Stimulated activated naive CD4-positive, alpha-beta T cell treated with Interleukin-2 at 50 U/mL for 16 hours (primary cell): ENCODE measurements at regions not wholly inside any gene's neighbourhood (a gene's known extent, or its start where the extent isn't known, plus 50 kb on each side); places are given as distances from the start of the nearest gene placed in this dataset.

ENCODE experiments used
- DNase-seq: peaks from one replicate; lab custom pipeline; 2025; lab: John Stamatoyannopoulos, UW

DNA sequence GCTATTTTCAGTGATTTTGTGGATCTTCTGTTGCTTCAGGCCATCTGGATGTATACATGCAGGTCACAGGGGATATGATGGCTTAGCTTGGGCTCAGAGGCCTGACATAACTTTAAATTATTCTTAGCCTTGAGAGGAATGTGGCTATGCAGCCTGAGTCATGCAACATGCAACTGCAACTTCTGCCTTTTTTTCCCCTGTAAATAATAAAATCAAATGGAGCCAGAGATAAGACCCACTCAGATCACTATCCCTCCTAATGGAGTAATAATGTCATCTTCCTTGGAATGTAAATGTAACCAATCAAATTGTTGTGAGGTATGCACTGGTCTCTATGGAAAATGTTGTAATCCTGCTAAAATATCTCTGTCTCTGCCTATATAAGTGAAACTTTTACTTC is 54.9 kb downstream of the MAGEB17 start:
- DNase-seq: no peak

DNA sequence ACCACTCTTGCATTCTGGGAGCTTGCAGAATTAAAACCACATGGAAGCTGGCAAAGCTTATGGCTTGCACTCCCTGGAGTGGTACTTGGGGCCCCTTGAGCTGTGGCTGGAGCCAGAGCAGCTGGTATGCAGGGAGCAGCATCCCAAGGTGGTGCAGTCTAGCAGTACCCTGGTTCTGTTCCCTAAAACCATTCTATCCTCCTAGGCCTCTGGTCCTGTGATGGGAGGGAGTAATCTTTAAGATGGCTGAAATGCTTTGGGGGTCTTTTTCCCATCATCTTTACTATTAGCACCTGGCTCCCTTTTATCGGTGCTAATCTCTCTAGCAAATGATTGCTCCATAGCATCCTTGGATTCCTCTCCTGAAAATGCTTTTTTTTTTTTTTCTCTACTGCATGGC is 56.1 kb downstream of the MAGEB17 start:
- DNase-seq: no peak

DNA sequence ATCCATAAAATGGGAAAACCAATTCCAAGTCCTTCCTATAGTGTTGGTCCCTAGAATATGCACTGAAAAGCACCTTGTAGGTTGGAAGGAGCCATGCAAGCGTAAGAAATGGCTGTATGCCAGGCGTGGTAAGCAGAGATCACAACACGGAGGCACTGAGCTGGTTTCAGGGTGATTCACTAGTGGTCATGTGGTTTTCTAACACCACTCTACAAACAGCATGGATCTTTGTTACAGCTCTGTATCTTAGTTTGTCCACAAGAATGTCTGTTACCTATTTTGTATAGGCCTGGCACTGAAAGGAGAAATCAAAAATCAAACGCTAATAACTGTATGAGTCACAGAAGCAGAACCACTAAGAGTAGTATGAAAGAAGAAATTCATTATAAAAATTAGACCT is 71.9 kb downstream of the MAGEB17 start:
- no peak for DNase-seq

DNA sequence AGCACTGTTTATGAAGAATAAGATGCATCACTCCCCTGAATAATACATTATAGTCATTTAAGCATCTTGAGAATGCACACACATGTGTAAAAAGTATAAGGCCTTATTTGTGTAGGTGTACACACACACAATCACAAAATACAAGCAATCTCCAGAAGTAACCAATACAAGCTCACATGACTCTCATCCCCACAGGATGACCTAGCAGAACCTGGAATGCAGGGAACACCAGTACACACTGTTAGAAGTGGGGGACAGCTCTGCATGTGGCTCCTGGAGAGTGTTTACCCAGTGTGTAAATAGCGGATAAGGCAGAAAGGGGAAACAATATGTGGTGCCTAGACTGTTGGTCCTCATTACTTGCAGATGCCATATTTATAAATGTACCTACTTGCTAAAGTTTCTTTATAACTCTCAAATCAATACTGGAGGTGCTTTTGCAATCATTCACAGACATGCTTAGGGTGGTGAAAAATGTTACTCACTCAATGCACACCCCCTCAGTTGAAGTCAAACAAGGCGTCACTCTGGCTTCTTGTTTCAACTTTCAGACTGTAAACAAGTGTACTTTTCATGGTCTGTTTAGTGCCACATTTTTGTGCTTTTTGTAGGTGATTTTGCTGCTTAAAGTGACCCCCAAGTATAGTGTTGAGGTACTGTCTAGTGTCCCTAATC is 73.1 kb downstream of the MAGEB17 start:
- DNase-seq: no peak

DNA sequence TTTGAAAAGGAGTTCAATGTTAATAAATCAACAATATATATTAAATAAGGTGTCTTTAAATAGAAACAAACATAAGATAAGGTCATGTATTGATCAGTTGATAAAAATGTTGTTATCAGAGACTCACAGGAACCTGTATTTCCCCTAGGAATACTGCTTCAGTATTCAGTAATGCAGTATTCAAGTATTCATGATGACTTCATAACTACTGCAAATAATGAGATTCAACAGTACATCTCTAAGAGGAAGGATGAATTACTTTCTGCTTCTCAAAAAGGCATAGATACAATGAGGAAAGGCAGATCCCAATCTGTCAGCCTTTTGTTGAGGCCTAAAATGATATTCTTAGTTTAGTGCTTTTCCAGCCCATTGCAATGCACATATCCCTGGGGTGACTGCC is 73.7 kb downstream of the MAGEB17 start:
- no peak for DNase-seq

DNA sequence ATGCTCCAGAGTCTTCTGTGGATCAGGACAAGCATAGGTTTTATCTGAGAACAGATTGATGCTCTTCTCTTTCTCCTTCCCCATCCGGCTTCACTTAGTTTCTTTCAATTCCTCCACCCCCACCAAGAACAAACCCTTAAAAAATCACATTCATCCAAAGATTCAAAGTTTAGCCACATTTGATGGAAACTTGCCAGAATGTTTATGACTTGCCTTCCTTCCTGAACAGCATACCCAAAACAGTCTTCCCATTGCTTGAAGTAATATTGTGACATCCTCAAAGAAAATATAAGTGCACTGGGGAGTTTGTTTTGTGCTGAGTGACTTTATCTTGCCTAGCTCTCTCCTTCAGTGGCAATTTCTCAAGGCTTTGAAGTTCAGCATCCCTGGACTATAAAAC is 83.0 kb downstream of the MAGEB17 start:
- DNase-seq: no peak

DNA sequence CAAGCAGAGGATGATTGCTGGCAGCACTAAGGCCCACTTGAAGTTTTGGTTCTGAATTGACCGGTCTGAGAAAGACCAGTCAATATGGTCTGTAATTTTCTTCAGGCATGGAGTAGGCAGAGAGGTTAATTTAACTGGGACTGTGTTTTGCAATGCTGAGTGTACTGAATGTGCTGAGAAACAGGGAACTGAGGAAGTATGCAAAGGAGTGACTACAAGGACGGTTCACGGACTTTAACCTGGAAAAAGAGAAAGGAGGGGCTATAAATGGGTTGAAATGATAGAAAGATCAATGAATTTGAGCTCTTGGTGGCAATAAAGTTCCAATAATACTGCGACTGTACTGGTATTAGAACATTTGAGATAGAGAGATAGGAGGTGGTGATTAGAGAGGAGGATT is 84.5 kb downstream of the MAGEB17 start:
- DNase-seq: no peak

DNA sequence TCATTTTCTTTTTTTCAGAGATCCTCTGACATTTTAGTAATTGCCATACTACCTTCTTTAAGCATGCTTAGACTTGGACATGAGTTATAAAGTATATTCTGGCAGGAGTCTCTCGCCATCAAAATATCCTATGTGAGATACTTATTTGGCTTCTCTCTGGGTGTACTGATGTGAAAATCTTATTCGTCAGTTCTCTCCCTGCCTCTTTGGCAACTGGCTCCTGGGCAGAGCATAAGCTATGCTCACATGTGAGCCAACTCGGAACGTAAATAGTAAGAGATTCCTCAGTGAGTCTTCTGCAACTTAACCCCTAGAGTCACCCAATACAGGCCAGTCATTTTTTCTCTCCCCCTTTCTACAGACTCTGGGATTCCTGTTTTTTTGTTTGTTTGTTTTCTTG is 91.6 kb downstream of the MAGEB17 start:
- no peak for DNase-seq

DNA sequence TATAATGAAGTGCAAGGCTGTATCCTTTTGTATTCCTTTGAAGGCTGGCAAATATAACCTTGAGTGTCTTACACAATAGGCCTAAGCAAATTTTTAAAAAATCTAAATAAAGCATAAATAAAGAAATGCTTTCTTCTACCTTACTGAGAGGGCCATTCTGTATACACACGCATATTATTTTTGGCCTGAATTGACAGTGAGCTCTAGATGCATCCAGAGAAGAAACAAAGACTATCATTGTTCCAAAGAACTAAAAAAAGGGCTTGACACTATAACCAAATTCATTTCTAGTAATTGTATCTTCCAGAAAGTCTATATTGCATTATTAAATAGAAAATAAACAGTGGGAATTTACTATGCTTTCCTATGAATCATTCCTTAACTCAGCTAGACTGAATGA is 100.2 kb downstream of the MAGEB17 start:
- no peak for DNase-seq

DNA sequence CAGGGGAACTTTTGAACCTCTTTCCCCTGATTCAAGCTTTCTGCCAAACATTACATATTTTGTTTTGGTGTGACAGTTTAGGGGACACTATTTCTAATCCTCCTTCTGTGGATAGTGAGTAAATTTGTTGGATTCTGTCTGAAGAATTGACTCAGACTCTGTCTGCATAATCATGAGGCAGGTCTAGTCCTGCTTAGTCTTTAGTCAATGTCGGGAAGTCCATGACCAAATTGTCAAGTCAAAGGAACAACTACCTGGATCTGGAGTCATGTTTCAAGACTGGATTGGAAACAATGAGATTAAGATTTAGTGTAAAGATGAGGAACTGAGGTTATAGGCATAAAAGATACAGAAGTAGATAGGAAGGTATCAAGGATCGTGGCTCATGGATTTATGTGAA is 100.9 kb downstream of the MAGEB17 start:
- no peak for DNase-seq

DNA sequence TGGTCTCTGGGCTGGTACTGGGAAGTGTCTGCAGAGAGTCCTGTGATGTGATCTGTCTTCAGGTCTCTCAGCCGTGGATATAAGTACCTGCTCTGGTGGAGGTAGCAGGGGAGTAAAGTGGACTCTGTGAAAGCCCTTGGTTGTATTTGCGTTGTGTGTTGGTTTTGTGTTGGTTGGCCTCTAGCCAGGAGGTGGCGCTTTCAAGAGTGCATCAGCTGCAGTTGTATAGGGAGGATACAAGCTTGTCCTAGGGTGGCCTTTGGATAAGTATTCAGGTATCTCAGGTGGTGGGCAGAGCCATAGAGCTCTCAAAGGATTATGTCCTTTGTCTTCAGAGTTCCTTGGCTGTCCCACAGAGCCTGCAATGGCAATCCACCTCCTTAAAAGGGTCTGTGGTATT is 111.6 kb downstream of the MAGEB17 start:
- DNase-seq: no peak

DNA sequence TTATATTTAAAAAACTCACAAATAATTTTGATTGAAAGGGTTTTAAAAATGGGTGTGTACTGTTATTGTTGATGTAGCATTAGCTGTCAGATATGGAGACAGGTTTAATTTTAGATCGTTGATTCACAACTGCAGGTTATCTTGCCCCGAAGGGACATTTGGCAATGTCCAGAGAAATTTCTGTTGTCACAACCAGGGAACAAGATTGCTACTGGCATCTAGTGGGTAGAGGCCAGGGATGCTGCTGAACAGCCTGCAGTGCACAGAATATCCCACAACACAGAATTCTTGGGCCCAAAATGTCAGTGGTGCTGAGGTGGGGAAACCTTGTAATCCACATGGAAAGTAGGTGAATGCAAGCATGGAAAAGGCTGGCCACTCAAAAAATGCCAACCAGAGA is 114.9 kb downstream of the MAGEB17 start:
- DNase-seq: no peak

DNA sequence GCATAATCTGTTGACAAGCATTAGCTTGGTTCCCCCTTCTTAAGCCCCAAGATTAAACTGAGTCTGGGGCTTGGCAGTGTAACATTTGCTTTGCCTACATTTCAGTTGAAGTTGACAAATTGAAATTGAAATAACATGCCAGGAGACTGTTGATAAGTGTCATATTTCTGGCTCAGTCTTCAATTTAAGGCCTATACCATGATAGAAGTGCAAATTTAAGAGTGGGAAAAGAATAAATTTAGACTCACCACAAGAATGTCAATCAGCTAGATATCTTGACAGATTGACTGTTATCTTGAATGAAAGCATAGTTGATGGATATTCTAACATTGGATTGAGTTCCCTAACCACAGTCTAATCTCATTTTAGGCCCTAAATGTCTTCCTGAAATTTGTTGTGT is 117.6 kb downstream of the MAGEB17 start:
- DNase-seq: no peak

DNA sequence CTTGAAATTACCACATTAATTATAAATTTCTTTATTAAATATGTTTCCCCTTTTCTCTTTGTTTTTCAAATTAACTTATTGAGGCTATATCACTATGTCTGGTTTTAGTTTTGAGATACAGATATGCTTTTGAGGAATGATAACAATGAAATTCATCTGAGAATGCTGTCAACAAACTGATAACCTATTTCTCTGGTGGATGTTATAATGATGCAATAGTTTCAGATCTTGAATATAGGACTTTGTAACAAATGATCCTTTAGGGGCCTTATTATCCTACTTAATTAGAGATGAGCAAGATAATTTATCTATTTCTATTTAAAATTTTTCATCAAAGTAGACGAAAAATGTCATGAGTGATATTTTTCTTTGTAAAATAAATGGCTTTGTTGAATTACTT is 123.7 kb downstream of the MAGEB17 start:
- no peak for DNase-seq

DNA sequence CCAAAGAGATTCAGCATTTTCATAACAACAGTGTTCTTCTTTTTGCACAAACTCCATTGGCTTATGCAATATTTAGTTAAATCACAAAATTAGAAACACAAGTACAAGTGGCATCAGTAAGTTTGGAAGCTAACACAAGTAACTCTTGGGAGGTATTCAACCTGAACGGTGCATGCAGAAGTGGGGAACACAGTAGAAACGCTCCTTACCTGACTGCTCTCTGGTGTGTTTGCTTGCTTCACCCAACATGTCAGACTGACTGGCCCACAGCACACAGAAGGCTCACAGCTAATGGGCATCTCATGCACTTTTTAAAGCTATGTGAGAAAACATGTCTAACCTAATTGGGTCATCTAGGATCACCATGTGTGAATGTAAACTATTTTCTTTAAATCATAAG is 133.6 kb downstream of the MAGEB17 start:
- DNase-seq: no peak

DNA sequence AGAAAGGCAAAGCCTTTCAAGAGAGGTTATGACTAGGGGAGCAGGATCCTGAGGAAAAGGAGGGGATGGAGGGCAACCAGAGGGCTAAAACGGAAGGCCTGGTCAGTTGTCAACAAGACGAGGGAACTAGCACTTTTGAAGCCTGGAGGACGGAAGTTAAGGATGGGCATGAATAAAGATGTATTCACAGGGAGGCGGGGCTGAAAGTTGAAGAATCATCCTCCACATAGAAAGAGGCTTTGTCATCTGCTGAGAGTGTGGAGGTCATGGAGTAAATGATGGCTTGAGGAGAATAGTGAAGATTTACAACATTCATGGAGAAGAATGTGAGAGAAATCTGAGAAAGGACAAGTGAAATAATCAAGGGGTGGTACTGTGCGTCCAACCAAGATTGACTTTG is 137.5 kb downstream of the MAGEB17 start:
- no peak for DNase-seq

DNA sequence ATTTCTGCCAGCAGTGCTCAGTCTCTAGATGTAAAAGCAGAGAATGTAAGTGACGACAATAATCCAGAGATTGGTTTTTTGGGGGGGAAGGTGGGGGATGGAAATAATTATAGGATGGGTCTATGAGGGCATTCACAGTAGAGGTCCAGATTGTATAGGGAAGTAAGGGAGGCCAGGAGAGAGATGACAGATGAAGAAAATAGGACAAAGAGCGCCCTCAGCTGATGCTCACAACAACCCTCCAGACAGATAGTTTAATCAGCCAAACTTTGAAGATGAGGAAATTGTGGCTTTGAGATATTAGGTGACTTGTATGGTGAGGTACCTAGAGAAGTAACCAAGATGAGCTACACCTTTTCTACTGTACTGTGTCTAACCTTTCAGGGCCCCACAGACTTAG is 137.9 kb downstream of the MAGEB17 start:
- DNase-seq: no peak

DNA sequence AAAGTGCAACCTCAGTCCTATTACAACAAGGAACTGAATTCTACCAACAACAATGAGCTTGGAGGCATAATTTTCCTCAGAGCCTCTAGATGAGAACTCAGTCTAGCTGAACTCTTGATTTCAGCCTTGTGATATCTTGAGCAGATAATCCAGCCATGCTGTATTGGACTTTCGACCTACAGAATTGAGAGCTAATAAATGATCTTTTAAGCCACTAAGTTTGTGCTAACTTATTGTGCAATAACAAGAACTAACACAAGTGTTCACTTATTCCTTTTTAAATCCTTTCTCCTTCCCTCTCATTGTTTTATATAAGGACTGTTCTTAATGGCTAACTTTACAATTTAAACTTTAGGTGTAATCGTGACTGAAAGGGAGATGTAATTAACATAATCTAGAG is 140.7 kb downstream of the MAGEB17 start:
- DNase-seq: no peak

DNA sequence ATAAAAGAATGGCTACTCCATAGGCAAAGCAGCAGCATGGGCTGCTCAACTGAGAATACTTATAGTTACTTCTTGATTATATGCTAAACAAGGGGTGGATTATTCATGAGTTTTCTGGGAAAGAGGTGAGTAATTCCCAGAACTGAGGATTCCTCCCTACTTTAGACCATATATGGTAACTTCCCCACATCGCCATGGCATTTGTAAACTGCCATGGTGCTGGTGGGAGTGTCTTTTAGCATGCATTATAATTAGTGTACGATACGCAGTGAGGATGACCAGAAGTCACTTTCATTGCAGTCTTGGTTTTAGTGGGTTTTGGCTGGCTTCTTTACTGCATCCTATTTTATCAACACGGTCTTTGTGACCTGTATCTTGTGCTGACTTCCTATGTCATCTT is 141.5 kb downstream of the MAGEB17 start:
- no peak for DNase-seq

DNA sequence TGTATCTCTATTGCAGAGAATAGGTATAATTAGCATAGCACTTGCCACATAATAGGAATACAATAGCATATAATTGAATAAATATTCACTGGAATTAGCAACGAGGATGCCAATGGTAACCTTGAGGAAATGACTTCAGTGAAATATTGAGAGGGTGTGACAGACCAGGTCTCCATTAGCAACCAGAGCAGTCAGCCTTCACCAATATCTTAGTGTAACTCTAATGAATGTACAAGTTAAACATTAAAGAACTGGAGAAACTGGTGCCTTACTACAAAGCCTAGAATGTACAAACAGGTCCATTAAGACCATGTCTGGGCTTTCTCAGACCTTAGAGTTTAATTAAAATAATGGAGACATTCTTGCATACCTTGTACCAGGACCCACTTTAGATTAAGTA is 143.0 kb downstream of the MAGEB17 start:
- no peak for DNase-seq

DNA sequence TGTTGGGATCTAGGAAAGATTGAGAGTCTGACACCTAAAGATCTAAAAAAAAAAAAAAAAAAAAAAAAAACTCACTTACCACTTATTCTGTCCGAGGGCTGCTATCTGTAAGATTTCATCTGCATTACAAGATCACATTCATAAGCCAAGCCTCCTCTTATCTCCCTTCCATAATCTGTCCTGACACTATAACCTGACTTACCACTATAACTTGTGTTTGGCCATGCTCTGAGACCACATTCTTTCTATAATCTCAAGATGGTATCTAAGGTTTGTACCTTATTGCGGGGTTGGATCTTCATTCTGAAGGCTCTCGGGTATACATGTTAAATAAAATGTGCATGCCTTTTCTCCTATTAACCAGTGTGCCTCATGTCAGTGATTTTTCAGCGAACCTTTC is 144.4 kb downstream of the MAGEB17 start:
- DNase-seq: no peak

DNA sequence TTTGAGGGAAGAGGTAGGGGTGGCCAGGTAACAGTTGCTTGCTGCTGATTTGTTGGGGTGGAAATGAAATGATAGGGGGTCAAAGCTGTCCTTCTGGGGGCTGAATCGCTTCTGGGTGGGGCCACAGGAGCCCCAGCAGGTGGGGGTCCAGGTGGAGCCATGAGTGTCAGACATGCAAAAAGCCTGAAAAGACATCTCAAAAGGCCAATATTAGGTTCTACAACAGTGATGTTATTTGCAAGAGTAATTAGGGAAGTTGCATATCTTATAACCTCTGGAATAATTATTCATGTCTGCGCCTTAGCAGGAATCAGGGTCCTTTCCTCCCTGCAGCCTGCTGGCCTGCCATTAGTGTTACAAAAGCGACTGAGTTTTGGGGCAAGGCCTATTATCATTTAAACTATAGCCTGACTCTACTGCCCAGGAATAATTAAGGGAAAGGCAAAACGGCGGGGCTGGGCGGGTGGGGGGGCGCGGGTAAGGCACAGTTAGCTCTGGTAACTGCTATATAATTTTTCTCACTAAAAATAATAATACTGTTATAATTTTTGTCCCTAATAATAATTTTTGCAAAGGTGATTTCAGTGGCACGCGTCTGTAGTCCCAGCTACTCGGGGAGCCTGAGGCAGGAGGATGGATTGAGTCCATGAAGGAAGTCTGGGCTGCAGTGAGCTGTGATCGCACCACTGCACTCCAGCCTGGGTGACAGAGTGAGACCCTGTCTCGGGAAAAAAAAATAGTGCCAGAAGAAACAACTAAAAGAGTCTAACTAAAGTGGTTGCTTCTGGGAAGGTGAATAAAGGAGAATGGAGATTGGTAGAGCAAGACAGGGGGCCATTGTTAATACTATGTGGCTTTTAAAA is 145.7 kb downstream of the MAGEB17 start:
- DNase-seq: no peak

DNA sequence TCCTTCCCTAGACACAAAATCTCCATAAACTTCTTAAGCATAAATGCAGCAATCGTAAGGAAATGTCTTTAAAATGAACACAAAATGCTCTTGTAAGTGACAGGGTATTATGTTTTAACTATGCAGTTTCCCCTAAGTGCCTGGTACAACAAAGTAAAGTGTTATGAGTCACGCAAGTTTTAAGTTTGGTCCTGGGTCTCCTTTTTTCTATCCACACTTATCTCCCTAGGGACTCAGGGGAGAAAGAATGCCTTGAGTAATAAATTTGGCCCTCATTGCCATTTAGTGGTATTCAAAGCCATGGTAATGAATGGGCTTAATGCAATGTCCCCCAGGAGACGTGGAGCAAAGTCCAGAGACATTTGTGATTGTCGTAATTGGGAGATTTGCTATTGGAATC is 149.1 kb downstream of the MAGEB17 start:
- no peak for DNase-seq

DNA sequence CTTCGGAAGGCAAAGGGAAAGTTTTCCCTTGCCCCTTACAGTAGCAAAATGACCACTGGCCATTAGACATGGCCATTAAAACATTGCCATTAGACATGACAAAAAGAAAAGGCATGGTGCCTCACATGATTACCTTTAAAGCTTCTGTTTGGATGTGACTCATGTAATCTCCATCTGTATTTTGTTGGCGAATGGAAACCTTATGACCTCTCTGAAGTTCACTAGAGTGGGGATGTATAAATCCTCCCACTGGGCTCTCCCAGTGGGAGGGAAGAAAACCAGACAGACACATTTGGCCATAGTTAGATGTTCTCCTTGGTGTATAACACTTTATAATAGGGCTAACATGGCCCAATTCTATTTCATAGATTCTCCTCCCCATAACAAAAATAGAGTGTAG is 152.6 kb downstream of the MAGEB17 start:
- DNase-seq: no peak
